HepG2 (cell line): ENCODE measurements at regions not wholly inside any gene's neighbourhood (a gene's known extent, or its start where the extent isn't known, plus 50 kb on each side); places are given as distances from the start of the nearest gene placed in this dataset.

Source experiments
- AFF4 ChIP-seq: sonication (generic); formaldehyde crosslinking; IDR thresholded peaks from 2 replicates; pipeline ENCODE4 v1.4.0; 2020; ENCODE audit warnings: missing genetic modification reagents
- BCL6 ChIP-seq: IDR thresholded peaks from 2 replicates; pipeline ENCODE4 v1.6.1; 2016; ENCODE audit warnings: missing genetic modification reagents, missing compliant biosample characterization
- BRCA1 ChIP-seq: sonication (generic); formaldehyde crosslinking; IDR thresholded peaks from 2 replicates; pipeline ENCODE4 v1.4.0; 2020; ENCODE audit warnings: missing genetic modification reagents
- CTCF ChIP-seq: sonication (generic); formaldehyde crosslinking; IDR thresholded peaks from 2 replicates; pipeline ENCODE4 v1.5.0; 2020; ENCODE audit warnings: mild to moderate bottlenecking, missing genetic modification reagents, moderate library complexity
- KAT2B ChIP-seq: fragments of 150-350 bp; IDR thresholded peaks from 2 replicates; pipeline ENCODE4 v1.6.1; 2014; ENCODE audit warnings: low read depth, low read length, borderline replicate concordance
- MYC ChIP-seq: sonication (generic); formaldehyde crosslinking; IDR thresholded peaks from 2 replicates; pipeline ENCODE4 v1.9.0; 2021; ENCODE audit warnings: missing genetic modification reagents, borderline replicate concordance
- ZBTB25 ChIP-seq: IDR thresholded peaks from 2 replicates; pipeline ENCODE4 v1.6.1; 2018; ENCODE audit warnings: missing genetic modification reagents
- TF ChIP-seq, protein P1 (sequence below): sonication (generic); formaldehyde crosslinking; IDR thresholded peaks from 2 replicates; pipeline ENCODE4 v1.8.1; 2023; ENCODE audit warnings: mild to moderate bottlenecking, missing genetic modification reagents

DNA sequence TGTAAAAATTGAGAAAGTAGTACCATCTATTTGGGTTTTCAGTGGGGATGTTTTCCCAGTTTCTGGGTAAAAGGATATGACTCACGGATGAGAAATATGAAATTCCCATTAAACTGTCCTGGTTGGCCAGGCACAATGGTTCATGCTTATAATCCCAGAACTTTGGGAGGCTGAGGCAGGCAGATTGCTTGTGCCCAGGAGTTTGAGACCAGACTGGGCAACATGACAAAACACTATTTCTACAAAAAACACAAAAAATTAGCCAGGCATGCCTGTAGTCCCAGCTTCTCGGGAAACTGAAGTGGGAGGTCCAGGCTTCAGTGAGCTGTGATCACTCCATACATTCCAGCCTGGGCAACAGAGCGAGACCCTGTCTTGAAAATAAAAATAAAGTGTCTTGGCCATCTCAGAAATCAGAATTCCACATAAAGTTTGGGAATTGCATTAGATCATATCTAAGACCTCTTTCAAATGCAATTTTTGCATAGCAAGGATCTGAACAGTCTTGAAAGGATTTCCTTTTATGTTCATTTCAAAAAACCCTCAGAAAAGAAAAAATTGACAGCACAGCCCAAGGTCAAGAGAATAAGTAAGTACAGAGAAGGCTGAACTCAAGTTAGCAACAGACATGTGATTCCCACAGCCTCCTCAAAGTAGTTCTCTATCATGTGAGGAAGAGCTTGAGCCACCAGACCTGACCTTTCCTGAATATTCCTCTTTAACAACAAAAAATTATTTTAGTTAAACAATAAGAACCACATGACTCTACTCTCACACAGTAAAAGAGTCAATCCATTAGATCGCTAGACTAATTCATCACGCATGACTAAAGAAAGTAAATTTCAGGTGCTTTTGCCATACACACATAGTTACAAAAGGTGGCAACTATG, 141.5 kb upstream of the CAV2 start:
- TF ChIP-seq CTCF (CRISPR knock-in tag) (no peak), BRCA1 (no peak), BCL6 (no peak), ZBTB25 (no peak), KAT2B (no peak), AFF4 (no peak), MYC (CRISPR knock-in tag) (no peak)
- TF ChIP-seq, protein P1, sequence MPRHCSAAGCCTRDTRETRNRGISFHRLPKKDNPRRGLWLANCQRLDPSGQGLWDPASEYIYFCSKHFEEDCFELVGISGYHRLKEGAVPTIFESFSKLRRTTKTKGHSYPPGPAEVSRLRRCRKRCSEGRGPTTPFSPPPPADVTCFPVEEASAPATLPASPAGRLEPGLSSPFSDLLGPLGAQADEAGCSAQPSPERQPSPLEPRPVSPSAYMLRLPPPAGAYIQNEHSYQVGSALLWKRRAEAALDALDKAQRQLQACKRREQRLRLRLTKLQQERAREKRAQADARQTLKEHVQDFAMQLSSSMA (CRISPR knock-in tag): no peak
